HL-60/S4 treated with retinoic acid at 250 ng/mL for 4 days and 3 days (cell line): ENCODE measurements at regions not wholly inside any gene's neighbourhood (a gene's known extent, or its start where the extent isn't known, plus 50 kb on each side); places are given as distances from the start of the nearest gene placed in this dataset.
"Not testable (repeated sequence)": the region's sequence is repeated elsewhere in the genome, so short reads cannot be mapped to it uniquely, and the experiment has no call there.

Experiments used
- in situ Hi-C: fragments of 300-500 bp; cut with MboI; formaldehyde crosslinking; loops from 2 replicates; pipeline ENCODE4 v1.7.0; 2022; ENCODE audit warnings: low sequenced_read_pairs

- in situ Hi-C loops: loop anchor here (25.0 kb wide), 1 partner anchor 306 kb away; no protein-coding TSS in a partner anchor
Observed at GRCh38 chr10:15430969-15431771, 60.1 kb upstream of the FAM171A1 start.

GRCh38 chr10:15428681-15429080 is 57.6 kb upstream of the FAM171A1 start:
- in situ Hi-C loops: loop anchor here (25.0 kb wide), 1 partner anchor 309 kb away; no protein-coding TSS in a partner anchor

- in situ Hi-C loops: loop anchor here (25.0 kb wide), 1 partner anchor 309 kb away; no protein-coding TSS in a partner anchor
Observed at GRCh38 chr10:15427843-15428414, 56.8 kb upstream of the FAM171A1 start.

- in situ Hi-C loops: loop anchor here (25.0 kb wide), 1 partner anchor 311 kb away; no protein-coding TSS in a partner anchor
Observed at GRCh38 chr10:15426558-15426957, 55.5 kb upstream of the FAM171A1 start.

GRCh38 chr10:15426115-15426514 is 55.0 kb upstream of the FAM171A1 start:
- in situ Hi-C loops: loop anchor here (25.0 kb wide), 1 partner anchor 311 kb away; no protein-coding TSS in a partner anchor

- in situ Hi-C loops: not testable (repeated sequence)
Observed at GRCh38 chr10:15421875-15422274, 50.8 kb upstream of the FAM171A1 start.
